ENCODE measurements at regions not wholly inside any gene's neighbourhood (a gene's known extent, or its start where the extent isn't known, plus 50 kb on each side); places are given as distances from the start of the nearest gene placed in this dataset.

GRCh38 chr16:86872131-86872530, 293.8 kb downstream of the FOXL1 start:
- TF ChIP-seq SIN3A (IDR thresholded peaks at IDR 0.05; ENCODE audit: borderline replicate concordance, insufficient read depth, low read length) = no peak
- no peak for TF ChIP-seq REST (IDR thresholded peaks at IDR 0.05; ENCODE audit: insufficient read depth in 1 of 2, low read depth in 2 of 2, low read length in 2 of 2)
- TF ChIP-seq FOXP2 (optimal IDR thresholded peaks at IDR 0.05; ENCODE audit: borderline replicate concordance, extremely low read depth, extremely low read length, insufficient read depth) = no peak
- TF ChIP-seq POLR2AphosphoS5 (IDR thresholded peaks at IDR 0.05; ENCODE audit: low read depth, low read length) = no peak
- no peak for TF ChIP-seq TAF1 (IDR thresholded peaks at IDR 0.05; ENCODE audit: borderline replicate concordance, insufficient read depth, low read length)

GRCh38 chr16:86872833-86873232, 294.5 kb downstream of the FOXL1 start:
- no peak for TF ChIP-seq REST (IDR thresholded peaks at IDR 0.05; ENCODE audit: insufficient read depth in 1 of 2, low read depth in 2 of 2, low read length in 2 of 2)
- TF ChIP-seq SIN3A (IDR thresholded peaks at IDR 0.05; ENCODE audit: borderline replicate concordance, insufficient read depth, low read length) = no peak
- TF ChIP-seq TAF1 (IDR thresholded peaks at IDR 0.05; ENCODE audit: borderline replicate concordance, insufficient read depth, low read length) = no peak
- no peak for TF ChIP-seq POLR2AphosphoS5 (IDR thresholded peaks at IDR 0.05; ENCODE audit: low read depth, low read length)
- no peak for TF ChIP-seq FOXP2 (optimal IDR thresholded peaks at IDR 0.05; ENCODE audit: borderline replicate concordance, extremely low read depth, extremely low read length, insufficient read depth)

GRCh38 chr16:86874141-86874540, 295.8 kb downstream of the FOXL1 start:
- TF ChIP-seq FOXP2 (optimal IDR thresholded peaks at IDR 0.05; ENCODE audit: borderline replicate concordance, extremely low read depth, extremely low read length, insufficient read depth) (no peak), REST (IDR thresholded peaks at IDR 0.05; ENCODE audit: insufficient read depth in 1 of 2, low read depth in 2 of 2, low read length in 2 of 2) (no peak), TAF1 (IDR thresholded peaks at IDR 0.05; ENCODE audit: borderline replicate concordance, insufficient read depth, low read length) (no peak), POLR2AphosphoS5 (IDR thresholded peaks at IDR 0.05; ENCODE audit: low read depth, low read length) (no peak), SIN3A (IDR thresholded peaks at IDR 0.05; ENCODE audit: borderline replicate concordance, insufficient read depth, low read length) (no peak)

GRCh38 chr16:86876499-86876898, 298.1 kb downstream of the FOXL1 start:
- TF ChIP-seq POLR2AphosphoS5 (IDR thresholded peaks at IDR 0.05; ENCODE audit: low read depth, low read length) = no peak
- no peak for TF ChIP-seq TAF1 (IDR thresholded peaks at IDR 0.05; ENCODE audit: borderline replicate concordance, insufficient read depth, low read length)
- no peak for TF ChIP-seq FOXP2 (optimal IDR thresholded peaks at IDR 0.05; ENCODE audit: borderline replicate concordance, extremely low read depth, extremely low read length, insufficient read depth)
- no peak for TF ChIP-seq REST (IDR thresholded peaks at IDR 0.05; ENCODE audit: insufficient read depth in 1 of 2, low read depth in 2 of 2, low read length in 2 of 2)

- TF ChIP-seq POLR2AphosphoS5 (IDR thresholded peaks at IDR 0.05; ENCODE audit: low read depth, low read length) (no peak), SIN3A (IDR thresholded peaks at IDR 0.05; ENCODE audit: borderline replicate concordance, insufficient read depth, low read length) (no peak), REST (IDR thresholded peaks at IDR 0.05; ENCODE audit: insufficient read depth in 1 of 2, low read depth in 2 of 2, low read length in 2 of 2) (no peak), FOXP2 (optimal IDR thresholded peaks at IDR 0.05; ENCODE audit: borderline replicate concordance, extremely low read depth, extremely low read length, insufficient read depth) (no peak), TAF1 (IDR thresholded peaks at IDR 0.05; ENCODE audit: borderline replicate concordance, insufficient read depth, low read length) (no peak)
Observed at GRCh38 chr16:86877108-86877507, 298.8 kb downstream of the FOXL1 start.
